GM11168 (cell line): ENCODE measurements at regions not wholly inside any gene's neighbourhood (a gene's known extent, or its start where the extent isn't known, plus 50 kb on each side); places are given as distances from the start of the nearest gene placed in this dataset.
"Not testable (repeated sequence)": the region's sequence is repeated elsewhere in the genome, so short reads cannot be mapped to it uniquely, and the experiment has no call there.

ENCODE experiments used
- in situ Hi-C: fragments of 300-500 bp; cut with MboI; formaldehyde crosslinking; loops from one replicate; pipeline ENCODE4 v1.12.0; 2022; ENCODE audit warnings: low sequenced_read_pairs; ENCODE audit not compliant: unreplicated experiment

DNA sequence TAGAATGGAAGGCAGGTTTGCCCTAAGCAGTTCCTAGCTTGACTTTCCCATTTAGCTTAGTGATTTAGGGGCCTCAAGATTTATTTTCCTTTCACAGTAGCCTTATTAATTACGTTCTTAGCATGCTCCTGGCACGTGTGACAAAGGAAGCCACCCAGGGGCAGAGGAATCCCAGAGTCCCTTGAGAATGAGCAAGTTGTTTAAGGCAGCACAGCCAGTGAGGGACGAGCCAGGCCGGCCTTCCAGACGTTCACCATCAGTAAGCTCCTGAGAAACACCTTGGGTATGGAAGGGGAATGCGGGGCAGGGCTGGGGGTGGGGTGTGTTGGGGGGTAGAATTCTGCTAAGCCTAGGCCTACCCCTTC is 76.3 kb downstream of the SOWAHC start:
- in situ Hi-C loops = no loop called here

DNA sequence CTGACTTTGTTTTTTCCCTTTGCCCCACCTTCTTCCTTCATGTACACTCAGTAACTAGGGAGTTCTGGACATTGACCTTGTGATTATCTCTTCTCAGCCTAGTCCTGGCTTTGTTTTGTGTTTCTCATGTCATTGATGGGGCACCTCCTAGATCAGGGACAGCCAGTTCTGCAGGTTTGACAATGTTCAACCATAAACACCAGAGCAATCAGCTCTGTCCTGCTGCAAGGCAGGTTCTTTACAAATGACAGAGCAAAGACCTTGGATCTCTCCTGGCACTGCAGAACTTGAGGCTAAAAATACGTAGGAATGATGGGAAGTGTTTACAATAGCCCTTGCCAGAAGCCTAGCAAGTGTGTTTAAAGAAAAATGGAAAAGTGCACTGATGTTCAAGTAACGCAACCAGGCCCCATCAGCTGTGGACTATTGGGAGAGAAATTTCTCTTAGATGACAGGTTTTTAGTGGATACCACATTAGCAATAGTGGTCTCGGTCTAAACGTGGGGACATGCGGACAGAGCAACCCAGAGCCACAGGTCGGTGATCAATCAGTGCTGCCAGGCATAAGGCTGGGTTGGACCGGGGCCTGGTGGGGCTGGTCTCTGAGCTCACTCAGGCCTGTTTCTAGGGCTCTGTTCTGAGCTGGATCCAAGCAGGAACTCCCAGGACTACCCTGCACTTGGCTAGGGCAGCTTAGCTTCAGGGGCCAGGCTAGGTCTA is 76.8 kb downstream of the SOWAHC start:
- in situ Hi-C loops = no loop called here

DNA sequence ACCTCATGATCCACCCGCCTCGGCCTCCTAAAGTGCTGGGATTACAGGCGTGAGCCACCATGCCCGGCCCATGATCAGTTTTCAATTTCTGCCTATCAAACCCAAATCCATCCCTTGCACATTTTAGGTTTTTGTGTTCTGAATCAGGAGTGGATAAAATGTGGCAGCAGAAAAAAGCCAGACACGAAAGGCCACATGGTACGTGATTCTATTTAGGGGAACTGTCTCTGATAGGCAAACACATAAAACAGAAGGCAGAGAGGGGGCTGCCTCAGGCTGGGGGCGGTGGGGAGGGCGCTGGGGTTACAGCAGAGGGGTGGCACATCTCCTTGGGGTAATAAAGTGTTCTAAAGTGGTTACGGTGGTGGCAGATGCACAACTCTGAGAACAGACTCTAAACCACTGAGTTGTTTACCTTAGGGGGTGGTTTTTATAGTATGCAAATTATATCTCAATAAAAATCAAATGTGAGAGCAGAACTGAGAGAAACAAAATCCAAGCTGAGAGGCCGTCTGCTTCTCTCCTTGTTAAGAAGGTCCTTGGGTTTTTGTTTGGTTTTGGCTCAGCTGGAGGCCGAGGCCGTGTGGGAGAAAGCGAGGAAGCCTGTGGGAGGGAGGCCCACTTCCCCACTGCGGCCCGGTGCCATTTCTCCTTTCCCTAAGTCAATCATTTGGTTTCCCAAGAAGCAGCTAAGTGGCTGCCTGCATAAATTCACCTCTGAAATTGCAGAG is 78.0 kb downstream of the SOWAHC start:
- in situ Hi-C loops = no loop called here

DNA sequence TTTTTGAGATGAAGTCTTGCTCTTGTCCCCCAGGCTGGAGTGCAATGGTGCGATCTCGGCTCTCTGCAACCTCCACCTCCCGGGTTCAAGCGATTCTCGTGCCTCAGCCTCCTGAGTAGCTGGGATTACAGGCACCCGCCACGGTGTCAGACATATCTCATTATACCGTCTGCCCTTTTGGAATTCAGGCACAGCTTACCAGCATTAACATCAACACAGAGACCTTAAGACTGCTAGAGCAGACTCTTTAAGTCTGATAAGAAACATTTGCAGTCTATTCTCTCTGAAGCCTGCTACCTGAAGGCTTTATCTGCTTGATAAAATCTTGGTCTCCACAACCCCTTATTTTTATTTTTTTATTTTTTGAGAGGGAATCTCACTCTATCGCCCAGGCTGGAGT is 78.7 kb downstream of the SOWAHC start:
- in situ Hi-C loops = not testable (repeated sequence)

DNA sequence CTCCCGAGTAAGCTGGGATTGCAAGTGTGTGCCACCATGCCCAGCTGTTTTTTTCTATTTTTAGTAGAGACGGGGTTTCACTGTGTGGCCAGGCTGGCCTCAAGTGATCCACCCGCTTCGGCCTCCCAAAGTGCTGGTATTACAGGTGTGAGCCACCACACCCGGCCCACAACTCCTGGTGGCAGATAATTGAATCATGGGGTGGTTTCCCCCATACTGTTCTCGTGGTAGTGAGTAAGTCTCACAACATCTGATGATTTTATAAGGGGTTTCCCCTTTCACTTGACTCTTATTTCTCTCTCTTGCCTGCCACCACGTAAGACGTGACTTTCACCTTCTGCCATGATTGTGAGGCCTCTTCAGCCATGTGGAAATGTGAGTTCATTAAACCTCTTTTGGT is 79.1 kb downstream of the SOWAHC start:
- in situ Hi-C loops = not testable (repeated sequence)

DNA sequence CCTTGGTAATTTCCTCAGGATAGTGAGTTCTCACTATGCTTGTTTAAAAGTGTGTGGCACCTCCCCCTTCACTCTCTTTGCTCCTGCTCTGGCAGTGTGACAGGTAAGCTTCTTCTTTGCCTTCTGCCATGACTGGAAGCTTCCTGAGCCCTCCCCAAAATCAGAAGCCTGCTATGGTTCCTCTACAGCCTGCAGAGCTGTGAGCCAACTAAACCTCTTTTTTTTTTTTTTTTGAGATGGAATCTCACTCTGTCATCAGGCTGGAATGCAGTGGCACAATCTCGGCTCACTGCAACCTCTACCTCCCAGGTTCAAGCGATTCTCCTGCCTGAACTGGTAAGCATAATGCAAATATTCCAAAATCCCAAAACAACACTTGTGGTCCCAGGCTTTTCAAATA is 80.0 kb downstream of the SOWAHC start:
- in situ Hi-C loops = no loop called here

DNA sequence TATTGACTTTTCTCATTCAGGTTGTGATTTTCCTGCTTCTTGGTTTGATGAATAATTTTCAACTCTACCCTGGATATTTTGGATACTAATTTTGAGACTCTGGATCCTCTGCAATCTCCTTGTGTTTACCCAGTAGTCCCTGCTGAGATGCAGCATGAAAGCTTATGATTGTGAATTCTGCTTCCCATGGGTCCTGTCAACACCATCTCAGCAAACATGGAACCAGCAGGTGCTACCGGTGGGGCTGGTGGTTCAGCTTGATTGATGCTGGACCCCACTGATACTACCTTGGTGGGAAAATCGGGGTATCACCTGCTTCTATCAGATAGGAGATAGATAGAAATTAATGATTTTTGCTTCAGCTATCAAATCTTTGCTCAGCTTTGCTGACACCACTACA is 81.1 kb downstream of the SOWAHC start:
- in situ Hi-C loops = no loop called here

DNA sequence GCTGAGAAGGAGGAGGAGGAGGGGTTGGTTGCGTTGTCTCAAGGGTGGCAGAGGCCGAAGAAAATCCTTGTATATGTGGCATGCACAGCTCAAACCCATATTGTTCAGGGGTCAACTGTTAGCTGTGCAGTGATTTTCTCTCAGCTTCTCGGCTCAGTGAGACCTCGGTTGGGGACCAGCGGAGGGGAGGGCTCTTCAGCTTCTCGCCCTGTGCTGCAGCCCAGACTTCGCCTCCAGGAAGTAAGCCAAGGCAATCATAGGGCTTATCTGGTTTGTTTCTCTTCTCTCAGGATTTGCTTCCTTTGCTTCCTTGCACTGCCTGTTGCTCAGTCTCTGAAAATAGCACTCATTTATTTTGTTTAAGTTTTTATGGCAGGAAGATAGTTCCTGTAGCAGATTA is 85.5 kb downstream of the SOWAHC start:
- in situ Hi-C loops = no loop called here

DNA sequence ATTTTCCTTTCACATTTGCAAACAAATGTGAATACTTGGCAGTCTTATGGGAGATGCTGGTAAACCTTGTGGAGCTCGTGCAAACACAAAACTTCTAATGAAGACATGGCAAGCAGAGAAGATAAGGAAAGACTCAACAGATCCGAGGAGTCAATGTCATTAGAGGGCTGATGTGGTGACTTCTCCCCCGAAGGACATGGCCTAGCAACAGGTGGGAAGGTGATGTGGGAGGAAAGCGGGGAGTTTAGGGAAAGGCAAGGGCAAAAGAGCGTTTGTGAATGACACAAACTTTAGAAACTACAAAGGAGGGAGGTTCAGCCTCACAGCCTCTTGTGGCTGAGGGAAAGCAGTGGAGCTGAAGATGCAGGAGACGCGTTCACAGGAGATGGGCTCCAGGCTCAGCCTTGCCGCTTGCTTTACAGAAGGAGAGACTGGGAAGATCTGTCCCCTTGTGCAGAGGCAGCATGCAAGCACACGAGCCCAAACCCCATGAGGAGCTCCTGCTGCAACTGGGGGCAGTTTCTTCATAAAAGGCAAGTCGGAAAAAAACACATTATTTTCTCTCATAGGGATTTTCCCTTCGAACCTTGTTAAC is 86.6 kb downstream of the SOWAHC start:
- in situ Hi-C loops = no loop called here

DNA sequence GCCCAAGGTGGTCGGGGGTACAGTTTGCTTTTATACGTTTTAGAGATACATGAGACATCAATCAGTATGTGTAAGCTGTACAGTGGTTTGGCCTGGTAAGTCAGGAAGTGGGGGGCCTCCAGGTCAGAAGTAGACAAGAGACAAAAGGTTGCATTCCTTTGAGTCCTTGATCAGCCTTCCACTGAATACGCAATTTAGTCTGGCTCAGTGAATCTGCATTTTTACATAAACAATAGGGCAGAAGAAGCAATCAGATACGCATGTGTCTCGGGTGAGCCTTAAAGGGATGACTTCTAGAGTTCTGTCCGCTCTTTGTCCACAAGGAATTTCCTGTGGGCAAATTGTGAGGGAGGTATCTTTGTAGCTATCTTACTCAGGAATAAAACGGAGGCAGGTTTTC is 87.2 kb downstream of the SOWAHC start:
- in situ Hi-C loops = no loop called here

DNA sequence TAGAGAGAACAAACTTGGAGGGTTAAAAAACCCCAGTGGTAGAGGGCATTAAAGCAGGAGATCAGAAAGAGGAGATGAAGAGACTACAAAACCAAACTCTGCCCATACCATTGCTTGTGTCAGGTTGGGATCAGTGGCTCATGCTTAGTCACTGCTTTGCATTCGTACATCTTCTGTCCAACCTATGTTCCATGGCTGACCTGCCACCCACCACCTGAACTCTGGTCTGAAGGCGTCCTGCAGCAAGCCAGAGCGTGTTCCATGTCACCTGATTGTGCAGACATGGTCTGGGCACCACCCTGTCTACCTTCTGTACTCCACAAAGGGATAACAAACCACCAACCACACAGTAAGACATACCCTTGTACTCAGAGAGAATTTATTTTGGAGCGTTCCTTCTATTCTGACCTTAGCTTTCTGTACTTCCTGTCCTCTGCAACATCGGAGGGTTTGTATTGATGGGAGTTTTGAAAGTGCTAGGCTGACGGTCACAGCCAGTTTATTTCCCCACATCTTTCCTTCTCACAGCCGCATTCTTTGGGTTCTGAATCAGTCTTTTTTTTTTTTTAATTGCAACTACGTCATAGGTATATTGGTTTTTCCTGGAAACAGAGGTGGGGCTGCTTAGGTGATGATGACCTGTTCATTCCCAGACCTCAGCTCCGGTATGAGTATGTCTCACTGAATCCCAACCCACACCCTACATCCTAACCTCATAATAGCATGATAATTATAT is 88.3 kb downstream of the SOWAHC start:
- in situ Hi-C loops = no loop called here

DNA sequence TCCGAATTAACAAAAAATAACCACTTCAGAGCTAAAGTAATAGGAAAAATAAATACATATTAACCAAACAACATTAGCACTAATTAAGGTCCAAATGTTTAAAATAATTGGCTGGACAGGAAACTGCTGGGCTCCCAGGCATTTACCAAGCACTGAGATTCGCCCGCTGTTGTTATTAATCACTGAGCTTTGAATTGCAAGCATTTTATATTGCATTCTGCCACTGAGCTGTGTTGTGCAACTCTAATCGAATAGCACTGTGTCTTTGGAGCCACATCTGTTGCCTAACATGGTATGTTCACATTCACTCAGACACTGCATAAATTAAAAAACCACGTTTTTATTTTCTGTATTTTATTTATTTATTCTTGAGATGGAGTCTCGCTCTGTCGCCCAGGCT is 88.9 kb downstream of the SOWAHC start:
- in situ Hi-C loops = no loop called here

DNA sequence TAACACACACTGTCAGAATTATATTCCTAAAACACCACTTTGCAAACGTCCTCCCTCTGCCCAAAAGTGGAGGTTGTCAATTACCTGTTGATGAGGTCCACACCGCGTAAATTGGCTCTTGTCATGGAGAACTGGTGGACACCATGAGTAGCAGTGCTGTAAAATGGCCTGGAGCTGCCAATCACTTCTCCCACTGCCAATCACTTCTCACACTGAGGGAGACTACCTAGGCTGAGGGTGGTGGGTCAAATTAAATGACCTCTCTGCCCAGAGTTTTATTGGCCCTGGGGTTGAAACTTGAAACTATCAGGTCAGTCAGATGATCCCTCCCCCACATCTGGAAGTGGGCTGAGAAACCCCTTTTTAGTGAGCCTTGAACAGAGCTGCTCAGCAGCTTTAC is 89.6 kb downstream of the SOWAHC start:
- in situ Hi-C loops = no loop called here

DNA sequence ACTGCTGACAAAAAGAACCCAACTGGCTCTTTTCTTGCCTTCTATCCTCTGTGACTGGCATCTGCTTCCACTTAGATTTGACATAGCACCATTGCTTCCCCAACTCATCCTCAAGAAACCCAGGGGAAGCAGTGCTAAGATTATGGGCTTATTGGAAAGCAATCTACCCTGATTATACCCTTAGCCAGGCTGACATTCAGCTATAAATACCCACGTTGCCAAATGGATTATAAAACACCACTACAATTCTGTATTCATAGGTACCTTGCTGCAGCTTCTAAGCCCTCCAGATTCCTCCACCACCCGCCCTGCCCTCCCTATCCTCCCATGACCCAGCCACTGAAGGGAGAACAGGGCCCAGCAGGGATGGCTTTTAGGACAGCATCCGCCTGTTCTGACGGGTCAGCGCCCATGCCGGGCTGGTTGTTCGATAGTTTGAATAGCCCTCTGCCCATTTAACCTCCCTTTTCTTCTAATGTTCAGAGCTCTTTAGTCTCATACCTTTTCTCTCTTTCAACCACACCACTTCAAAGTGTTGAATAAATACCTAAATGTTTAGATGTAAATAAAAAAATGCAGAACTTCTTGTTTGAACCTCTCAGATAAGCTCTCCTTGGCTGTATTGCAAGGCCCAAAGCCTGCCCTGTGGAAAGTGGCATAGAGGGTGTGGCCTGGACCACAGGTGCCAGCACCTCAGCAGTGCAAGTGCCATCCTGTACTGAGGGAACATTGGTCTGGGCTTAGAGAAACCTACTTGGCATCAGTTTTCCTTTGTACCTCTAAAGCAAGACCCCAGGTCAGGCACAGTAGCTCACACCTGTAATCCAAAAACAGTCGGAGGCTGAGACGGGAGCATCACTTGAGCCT is 86.6 kb upstream of the RGPD5 start:
- in situ Hi-C loops = no loop called here

DNA sequence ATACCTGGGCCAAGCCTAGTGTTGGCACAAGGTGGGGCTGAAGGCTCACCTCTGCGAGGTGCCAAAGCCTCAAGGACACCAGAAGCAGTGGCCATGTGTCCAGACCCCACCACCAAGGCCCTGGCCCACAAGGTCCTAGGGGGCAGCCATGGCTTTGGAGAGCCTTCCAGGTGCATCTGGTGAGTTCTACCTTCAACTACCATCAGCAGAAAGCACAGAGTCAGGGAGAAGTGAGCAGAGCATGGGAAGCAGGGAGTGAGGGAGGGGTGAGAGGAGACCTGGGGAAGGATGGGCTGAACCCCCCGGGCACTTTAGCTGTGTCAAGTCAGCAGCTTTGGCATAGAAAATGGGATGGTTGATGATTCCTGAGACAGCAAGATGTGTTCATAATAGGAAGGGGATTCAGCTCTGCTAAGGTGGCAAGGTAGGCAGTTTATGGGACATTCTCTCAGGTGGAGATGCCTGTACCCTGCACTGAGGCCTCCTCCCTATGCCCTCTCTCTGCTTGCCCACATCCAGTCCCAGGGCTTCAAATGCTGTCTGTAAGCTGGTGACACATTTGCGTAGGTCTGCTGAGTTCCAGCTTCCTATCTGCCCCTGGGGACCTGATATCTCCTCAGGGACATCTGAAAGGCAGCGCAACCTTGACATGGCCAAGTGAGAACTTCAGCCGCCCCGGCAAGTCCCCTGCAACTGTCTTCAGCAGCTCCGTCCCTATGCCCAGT is 83.4 kb upstream of the RGPD5 start:
- in situ Hi-C loops = no loop called here

DNA sequence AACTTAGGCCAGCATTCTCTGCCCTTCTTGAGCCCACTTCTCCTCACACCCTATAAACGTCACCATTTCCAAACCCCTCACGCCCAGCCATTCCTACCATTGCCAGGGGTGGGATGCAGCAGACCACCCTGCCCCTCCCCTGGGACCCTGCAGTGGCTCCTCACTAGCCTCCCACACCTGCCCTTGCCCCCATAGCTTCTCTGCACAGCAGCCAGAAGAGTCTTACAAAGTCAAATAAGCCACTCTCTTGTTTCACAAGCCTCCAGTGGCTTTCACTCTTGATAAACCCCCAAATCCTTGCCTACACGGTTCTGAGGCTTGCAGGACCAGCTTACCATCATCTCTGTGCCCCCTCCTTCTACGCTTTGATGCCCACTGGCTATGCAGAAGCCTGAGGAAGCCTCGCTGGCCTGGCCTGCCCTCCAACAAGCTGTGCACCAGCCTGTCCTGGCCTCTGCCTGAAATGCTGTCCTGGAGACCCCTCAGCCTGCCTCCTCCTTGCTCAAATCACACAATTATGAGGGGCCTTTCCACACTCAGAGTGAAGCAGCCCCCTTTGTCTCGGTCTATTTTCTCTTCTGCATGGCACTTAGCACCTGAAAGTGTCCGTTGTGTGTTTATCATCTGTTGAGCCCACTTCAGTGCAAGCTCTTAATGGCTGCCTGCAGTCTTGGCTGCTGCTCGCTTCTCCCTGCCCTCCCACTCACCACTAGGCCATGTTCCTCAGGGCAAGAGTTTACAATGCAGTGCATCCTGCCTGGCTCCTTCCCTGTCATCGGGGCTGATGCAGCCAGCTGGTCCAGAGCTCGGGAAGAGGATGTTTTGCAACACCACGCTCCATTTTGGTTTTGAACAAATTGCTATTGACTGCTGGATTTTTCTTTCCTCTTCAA is 82.6 kb upstream of the RGPD5 start:
- in situ Hi-C loops = no loop called here

DNA sequence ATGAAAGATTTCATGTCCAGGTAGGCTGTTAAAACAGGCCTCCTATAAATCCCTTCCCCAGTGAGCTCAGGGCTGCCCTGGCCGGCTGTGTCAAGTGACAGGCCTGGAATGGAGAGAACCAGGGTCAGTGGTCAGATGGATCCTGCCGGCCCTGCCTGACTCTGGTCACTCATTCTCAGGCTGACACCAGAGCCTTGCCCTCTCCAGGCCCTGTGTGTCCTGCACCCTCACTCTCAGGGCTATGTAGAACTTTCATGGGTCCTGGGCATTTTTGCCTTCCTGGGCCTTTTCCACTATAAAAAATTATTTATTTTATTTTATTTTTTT is 82.0 kb upstream of the RGPD5 start:
- in situ Hi-C loops = no loop called here

DNA sequence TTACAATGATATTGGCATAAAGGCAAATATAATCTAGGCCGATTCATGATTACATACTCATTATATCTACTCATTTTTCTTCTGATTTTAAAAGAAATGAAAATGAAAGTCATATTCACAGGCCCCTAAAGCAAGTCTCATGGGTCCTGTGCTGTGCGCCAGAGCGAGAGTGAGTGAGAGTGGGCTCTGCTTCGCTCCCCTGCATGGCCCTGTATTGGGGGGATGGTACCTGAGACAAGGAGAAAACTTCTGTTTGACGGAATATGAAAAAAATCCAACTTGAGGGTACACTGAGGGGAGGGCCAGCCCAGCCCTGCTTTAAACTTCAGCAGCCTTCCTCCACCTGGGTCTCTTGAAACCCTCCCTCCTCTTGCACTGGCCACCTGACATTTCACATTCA is 81.4 kb upstream of the RGPD5 start:
- in situ Hi-C loops = no loop called here

DNA sequence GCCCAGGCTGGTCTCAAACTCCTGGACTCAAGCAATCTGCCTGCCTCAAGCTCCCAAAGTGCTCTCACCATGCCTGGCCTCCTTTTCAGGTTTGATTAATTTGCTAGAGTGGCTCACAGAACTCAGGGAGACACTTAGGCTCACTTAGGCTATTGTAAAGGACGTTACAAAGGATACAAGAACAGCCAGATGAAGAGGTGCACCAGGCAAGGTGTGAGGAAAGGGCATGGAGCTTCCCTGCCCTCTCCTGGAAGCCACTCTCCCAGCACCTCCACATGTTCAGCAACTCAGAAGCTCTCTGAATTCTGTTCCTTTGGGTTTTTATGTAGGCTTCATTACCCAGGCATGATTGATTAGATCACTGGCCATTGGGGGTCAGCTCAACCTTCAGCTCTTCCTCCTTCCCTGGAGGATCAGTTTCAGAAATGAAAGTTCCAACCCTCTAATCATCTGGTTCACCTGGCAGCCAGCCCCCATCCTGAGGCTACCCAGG is 78.7 kb upstream of the RGPD5 start:
- in situ Hi-C loops = no loop called here
